ENCODE measurements at regions not wholly inside any gene's neighbourhood (a gene's known extent, or its start where the extent isn't known, plus 50 kb on each side); places are given as distances from the start of the nearest gene placed in this dataset.

DNA sequence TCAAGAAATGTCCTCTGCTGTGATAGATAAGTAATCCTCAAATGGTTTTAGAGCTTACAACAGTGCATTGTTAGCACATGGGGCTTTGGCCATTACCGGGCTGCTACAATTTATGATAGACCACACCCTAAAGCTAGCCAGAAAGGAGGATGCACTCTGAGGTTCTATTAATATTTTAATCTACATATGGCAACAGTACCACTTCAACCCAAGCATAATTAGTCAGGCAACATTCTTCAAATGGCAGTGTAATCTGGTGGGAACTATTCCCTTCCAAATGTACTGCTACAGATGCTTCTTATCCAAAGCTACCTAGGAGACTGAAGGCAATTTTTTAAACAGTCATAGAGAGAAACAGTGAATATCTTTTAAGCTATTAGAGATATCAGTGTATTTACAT is 697.6 kb downstream of the KCNA4 start:
- Mint-ChIP-seq H3K36me3 (ENCODE audit: low read depth) (no peaks in the 10 kb centered on the region), H3K27ac (no peak overlapping the region), H3K9me3 (peaks cover 8% of the 10 kb centered on the region), H3K27me3 (no peaks in the 10 kb centered on the region), H3K4me1 (no peaks in the 10 kb centered on the region), H3K4me3 (no peak overlapping the region)
- POLR2A ChIA-PET = no interaction called here
- DNase-seq (no peak), ATAC-seq (ENCODE audit: low read depth) (no peak)
- CTCF ChIA-PET = no interaction called here
- intact Hi-C loops (cut with micrococcal nuclease) = no loop called here
- TF ChIP-seq CTCF (IDR thresholded peaks at IDR 0.05) = no peak

DNA sequence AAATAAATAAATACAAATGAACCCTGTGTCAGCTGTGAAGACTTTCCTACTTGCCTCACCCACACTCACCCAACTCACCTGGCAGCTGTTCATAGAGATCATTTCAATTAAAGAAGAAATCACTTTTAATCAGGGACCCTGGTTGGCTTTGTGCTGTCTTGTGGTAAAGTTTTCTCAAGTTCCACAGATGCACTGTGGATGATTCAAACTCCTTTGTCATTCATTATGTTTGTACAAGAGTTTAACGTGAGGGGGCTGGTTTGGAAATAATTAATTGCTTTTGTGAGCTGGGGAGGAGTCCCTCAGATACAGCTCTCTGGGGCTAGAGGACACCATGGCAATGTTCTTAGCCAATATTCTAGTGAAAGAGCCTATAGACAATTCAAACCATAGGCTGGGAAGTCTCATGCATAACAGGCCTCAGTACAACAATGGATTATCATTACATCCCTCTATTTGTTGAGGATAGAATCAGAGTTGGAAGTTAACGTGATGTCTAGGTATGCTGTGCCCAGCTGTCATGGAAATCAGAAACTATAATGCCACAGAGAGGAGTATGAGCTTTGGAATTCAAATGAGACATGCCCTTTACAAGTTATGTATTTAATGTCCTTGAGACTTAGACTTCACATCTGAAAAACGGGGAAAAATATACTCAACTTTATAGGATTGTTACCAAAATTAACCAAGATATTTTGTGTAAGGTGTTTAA is 698.5 kb downstream of the KCNA4 start:
- TF ChIP-seq CTCF (IDR thresholded peaks at IDR 0.05) = no peak
- ATAC-seq (ENCODE audit: low read depth) = no peak
- DNase-seq = no peak
- no peaks in the 10 kb centered on the region for H3K27me3 Mint-ChIP-seq
- no peak overlapping the region for H3K4me3 Mint-ChIP-seq
- peaks cover 8% of the 10 kb centered on the region for H3K9me3 Mint-ChIP-seq
- ChIA-PET POLR2A (interaction anchor here (0.5 kb wide), 1 partner anchor 27 kb away, joined by 9 read pairs; no protein-coding TSS in a partner anchor), CTCF (no interaction called here)
- H3K36me3 Mint-ChIP-seq (ENCODE audit: low read depth) = no peaks in the 10 kb centered on the region
- intact Hi-C loops (cut with micrococcal nuclease) = no loop called here
- no peak overlapping the region for H3K27ac Mint-ChIP-seq
- no peaks in the 10 kb centered on the region for H3K4me1 Mint-ChIP-seq

- ATAC-seq (ENCODE audit: low read depth) (no peak), DNase-seq (no peak)
- Mint-ChIP-seq H3K4me1 (no peaks in the 10 kb centered on the region), H3K27ac (no peak overlapping the region), H3K4me3 (no peak overlapping the region), H3K27me3 (no peaks in the 10 kb centered on the region), H3K9me3 (peaks cover 8% of the 10 kb centered on the region), H3K36me3 (ENCODE audit: low read depth) (no peaks in the 10 kb centered on the region)
- ChIA-PET CTCF (no interaction called here), POLR2A (no interaction called here)
- intact Hi-C loops (cut with micrococcal nuclease) = no loop called here
- no peak for TF ChIP-seq CTCF (IDR thresholded peaks at IDR 0.05)
These were observed 699.1 kb downstream of the KCNA4 start for GRCh38 chr11:29317694-29318093.

DNA sequence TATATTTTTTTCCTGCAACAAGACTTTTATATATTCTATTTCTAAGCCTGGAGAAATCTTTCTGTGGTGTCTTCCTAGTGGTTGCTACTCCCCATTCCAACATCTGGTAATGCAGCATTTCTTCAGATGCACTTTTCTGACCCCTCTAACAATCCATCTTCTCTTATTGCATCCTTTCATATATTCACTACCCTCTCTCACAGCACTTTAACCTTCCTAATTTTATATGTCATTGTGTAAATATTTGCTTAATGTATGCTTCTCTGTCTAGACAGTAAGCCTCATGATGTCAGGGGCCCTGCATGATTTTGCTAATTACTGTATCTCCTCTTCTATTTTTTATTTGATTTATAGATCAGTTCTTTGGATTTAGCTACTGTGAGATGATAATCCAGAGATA is 701.6 kb downstream of the KCNA4 start:
- CTCF ChIA-PET = no interaction called here
- POLR2A ChIA-PET = no interaction called here
- H3K4me1 Mint-ChIP-seq = no peaks in the 10 kb centered on the region

GRCh38 chr11:29314211-29314610 is 702.6 kb downstream of the KCNA4 start:
- no peak for ATAC-seq (ENCODE audit: low read depth)
- Mint-ChIP-seq H3K36me3 (ENCODE audit: low read depth) (no peaks in the 10 kb centered on the region), H3K9me3 (no peaks in the 10 kb centered on the region), H3K27me3 (no peaks in the 10 kb centered on the region), H3K4me3 (no peak overlapping the region), H3K4me1 (no peaks in the 10 kb centered on the region), H3K27ac (no peak overlapping the region)
- ChIA-PET POLR2A (no interaction called here), CTCF (no interaction called here)
- no peak for DNase-seq
- intact Hi-C loops (cut with micrococcal nuclease) = no loop called here
- TF ChIP-seq CTCF (IDR thresholded peaks at IDR 0.05) = no peak

More for the DNA sequence above, 701.6 kb downstream of the KCNA4 start:
- no peak for ATAC-seq (ENCODE audit: low read depth)
- Mint-ChIP-seq H3K27me3 (no peaks in the 10 kb centered on the region), H3K9me3 (no peaks in the 10 kb centered on the region), H3K36me3 (ENCODE audit: low read depth) (no peaks in the 10 kb centered on the region), H3K27ac (no peak overlapping the region), H3K4me3 (no peak overlapping the region)
- intact Hi-C loops (cut with micrococcal nuclease) = no loop called here
- DNase-seq = no peak
- TF ChIP-seq CTCF (IDR thresholded peaks at IDR 0.05) = no peak
